ENCODE measurements at regions not wholly inside any gene's neighbourhood (a gene's known extent, or its start where the extent isn't known, plus 50 kb on each side); places are given as distances from the start of the nearest gene placed in this dataset.

GRCh38 chr5:72608297-72608696, 101.1 kb upstream of the ZNF366 start:
- TF ChIP-seq CTCF (IDR thresholded peaks at IDR 0.05 in 2 of 3, conservative IDR thresholded peaks at IDR 0.05 in 1 of 3; ENCODE audit: insufficient read depth in 2 of 3, low read depth in 1 of 3, low read length in 3 of 3) = no peak
- no peak for TF ChIP-seq NFXL1 (CRISPR knock-in tag; IDR thresholded peaks at IDR 0.05)
- TF ChIP-seq CBX8 (IDR thresholded peaks at IDR 0.05; ENCODE audit: borderline replicate concordance, extremely low read depth, low read depth, low read length, poor library complexity, severe bottlenecking) = no peak
